ELR (cell line): ENCODE measurements at regions not wholly inside any gene's neighbourhood (a gene's known extent, or its start where the extent isn't known, plus 50 kb on each side); places are given as distances from the start of the nearest gene placed in this dataset.
"Not testable (repeated sequence)": the region's sequence is repeated elsewhere in the genome, so short reads cannot be mapped to it uniquely, and the experiment has no call there.

ENCODE experiments used
- DNase-seq: peaks from one replicate; pipeline ENCODE4 v3.0.0-alpha.2; 2015; ENCODE audit warnings: low read depth

GRCh38 chr5:27172693-27173092 is 134.3 kb upstream of the CDH9 start:
- DNase-seq: no peak

- no peak for DNase-seq
Measured at GRCh38 chr5:27171761-27172261, 133.4 kb upstream of the CDH9 start.

GRCh38 chr5:27158775-27159174 is 120.4 kb upstream of the CDH9 start:
- no peak for DNase-seq

- no peak for DNase-seq
Measured at GRCh38 chr5:27158171-27158570, 119.8 kb upstream of the CDH9 start.

- peak; percentile 25 for DNase-seq
Measured at GRCh38 chr5:27144456-27144855, 106.1 kb upstream of the CDH9 start.

- peak; percentile 2 for DNase-seq
Measured at GRCh38 chr5:27140831-27141230, 102.4 kb upstream of the CDH9 start.

- DNase-seq: no peak
Measured at GRCh38 chr5:27130587-27130986, 92.2 kb upstream of the CDH9 start.

GRCh38 chr5:27129926-27130325 is 91.5 kb upstream of the CDH9 start:
- DNase-seq: no peak

GRCh38 chr5:27125856-27126255 is 87.5 kb upstream of the CDH9 start:
- no peak for DNase-seq

GRCh38 chr5:27124590-27124989 is 86.2 kb upstream of the CDH9 start:
- DNase-seq: peak; percentile 20

- DNase-seq: not testable (repeated sequence)
Measured at GRCh38 chr5:27119736-27120321, 81.4 kb upstream of the CDH9 start.

- no peak for DNase-seq
Measured at GRCh38 chr5:27103486-27103885, 65.1 kb upstream of the CDH9 start.

GRCh38 chr5:27095761-27096160 is 57.4 kb upstream of the CDH9 start:
- not testable (repeated sequence) for DNase-seq

- no peak for DNase-seq
Measured at GRCh38 chr5:27093279-27093678, 54.9 kb upstream of the CDH9 start.

GRCh38 chr5:27091858-27092257 is 53.5 kb upstream of the CDH9 start:
- no peak for DNase-seq

- not testable (repeated sequence) for DNase-seq
Measured at GRCh38 chr5:27088822-27089221, 50.4 kb upstream of the CDH9 start.
